Testis (tissue), 2 donors: ENCODE measurements at regions not wholly inside any gene's neighbourhood (a gene's known extent, or its start where the extent isn't known, plus 50 kb on each side); places are given as distances from the start of the nearest gene placed in this dataset.
A peak's percentile ranks its signal among the peaks of the same experiment; 100 is the strongest.

Experiments
- DNase-seq: peaks from one replicate; pipeline ENCODE4 v3.0.0-alpha.2; 2019
- H3K27ac ChIP-seq, 2 donors: fragments of 200-600 bp; sonication (generic); one replicate each; pipeline ENCODE4 v1.5.1; 2019
- H3K27me3 ChIP-seq: fragments of 200-600 bp; sonication (generic); one replicate; pipeline ENCODE4 v1.5.1; 2019
- H3K36me3 ChIP-seq: fragments of 200-600 bp; sonication (generic); one replicate; pipeline ENCODE4 v1.5.1; 2017; ENCODE audit warnings: low read depth; ENCODE audit errors: missing control alignments
- H3K4me1 ChIP-seq: fragments of 200-600 bp; sonication (generic); one replicate; pipeline ENCODE4 v1.5.1; 2019
- H3K4me3 ChIP-seq, 2 donors: fragments of 200-600 bp; sonication (generic); one replicate each; pipeline ENCODE4 v1.5.1; 2017 to 2019
- H3K9me3 ChIP-seq: fragments of 200-600 bp; sonication (generic); one replicate; pipeline ENCODE4 v1.5.1; 2017
- POLR2A ChIP-seq: fragments of 450-650 bp; IDR thresholded peaks from one replicate; pipeline ENCODE4 v1.6.1; 2017; ENCODE audit warnings: antibody characterized with exemption, mild to moderate bottlenecking, moderate library complexity
- WGBS, 2 donors: methylation state at CpG; one replicate each; pipeline ENCODE4 v1.1.5; 2018; 5-methylcytosine and 5-hydroxymethylcytosine counted together
- intact Hi-C: fragments of 100-400 bp; cut with DNase I; formaldehyde crosslinking; loops from one replicate; pipeline ENCODE4 v1.15.1; 2023; ENCODE audit warnings: low total_unique reads
- TF ChIP-seq, protein P1 (sequence below), 3 experiments: fragments of 450-650 bp in 2 of 3; fragments of 200-600 bp in 1 of 3; sonication (generic) in 1 of 3; IDR thresholded peaks; one replicate each; pipeline ENCODE4 v1.5.1; 2016 to 2019; ENCODE audit warnings: antibody characterized with exemption in 3 of 3, mild to moderate bottlenecking in 2 of 3, moderate library complexity in 1 of 3

DNA sequence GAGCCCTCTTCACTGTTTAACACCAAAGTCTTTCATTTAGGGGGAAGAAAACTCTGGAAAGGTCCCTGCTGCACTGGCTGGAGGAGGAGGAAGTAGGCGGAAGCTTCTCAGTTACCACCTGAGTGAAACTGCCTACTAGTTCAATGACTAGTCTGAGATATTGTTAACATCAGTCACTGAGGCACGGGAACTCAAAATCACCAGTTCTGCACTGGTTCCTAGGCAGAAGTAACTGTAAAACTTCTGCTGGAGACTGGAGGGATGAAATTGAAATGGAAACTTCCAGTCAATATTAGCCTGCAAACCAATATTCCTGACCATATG, 178.3 kb downstream of the SNCA start:
- TF ChIP-seq POLR2A = no peak
- TF ChIP-seq, protein P1, sequence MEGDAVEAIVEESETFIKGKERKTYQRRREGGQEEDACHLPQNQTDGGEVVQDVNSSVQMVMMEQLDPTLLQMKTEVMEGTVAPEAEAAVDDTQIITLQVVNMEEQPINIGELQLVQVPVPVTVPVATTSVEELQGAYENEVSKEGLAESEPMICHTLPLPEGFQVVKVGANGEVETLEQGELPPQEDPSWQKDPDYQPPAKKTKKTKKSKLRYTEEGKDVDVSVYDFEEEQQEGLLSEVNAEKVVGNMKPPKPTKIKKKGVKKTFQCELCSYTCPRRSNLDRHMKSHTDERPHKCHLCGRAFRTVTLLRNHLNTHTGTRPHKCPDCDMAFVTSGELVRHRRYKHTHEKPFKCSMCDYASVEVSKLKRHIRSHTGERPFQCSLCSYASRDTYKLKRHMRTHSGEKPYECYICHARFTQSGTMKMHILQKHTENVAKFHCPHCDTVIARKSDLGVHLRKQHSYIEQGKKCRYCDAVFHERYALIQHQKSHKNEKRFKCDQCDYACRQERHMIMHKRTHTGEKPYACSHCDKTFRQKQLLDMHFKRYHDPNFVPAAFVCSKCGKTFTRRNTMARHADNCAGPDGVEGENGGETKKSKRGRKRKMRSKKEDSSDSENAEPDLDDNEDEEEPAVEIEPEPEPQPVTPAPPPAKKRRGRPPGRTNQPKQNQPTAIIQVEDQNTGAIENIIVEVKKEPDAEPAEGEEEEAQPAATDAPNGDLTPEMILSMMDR (IDR thresholded peaks at IDR 0.05) = no peak
- H3K4me1 ChIP-seq = no peaks in the 10 kb centered on the region
- no peak for DNase-seq
- WGBS, 2 donors = 94 to 100% methylated on average over 1 to 2 of the region's 2 CpGs
- H3K9me3 ChIP-seq = no peaks in the 10 kb centered on the region
- H3K4me3 ChIP-seq = no peak overlapping the region
- no peak overlapping the region for H3K27ac ChIP-seq
- intact Hi-C loops = no loop called here
- no peaks in the 10 kb centered on the region for H3K36me3 ChIP-seq
- no peaks in the 10 kb centered on the region for H3K27me3 ChIP-seq

DNA sequence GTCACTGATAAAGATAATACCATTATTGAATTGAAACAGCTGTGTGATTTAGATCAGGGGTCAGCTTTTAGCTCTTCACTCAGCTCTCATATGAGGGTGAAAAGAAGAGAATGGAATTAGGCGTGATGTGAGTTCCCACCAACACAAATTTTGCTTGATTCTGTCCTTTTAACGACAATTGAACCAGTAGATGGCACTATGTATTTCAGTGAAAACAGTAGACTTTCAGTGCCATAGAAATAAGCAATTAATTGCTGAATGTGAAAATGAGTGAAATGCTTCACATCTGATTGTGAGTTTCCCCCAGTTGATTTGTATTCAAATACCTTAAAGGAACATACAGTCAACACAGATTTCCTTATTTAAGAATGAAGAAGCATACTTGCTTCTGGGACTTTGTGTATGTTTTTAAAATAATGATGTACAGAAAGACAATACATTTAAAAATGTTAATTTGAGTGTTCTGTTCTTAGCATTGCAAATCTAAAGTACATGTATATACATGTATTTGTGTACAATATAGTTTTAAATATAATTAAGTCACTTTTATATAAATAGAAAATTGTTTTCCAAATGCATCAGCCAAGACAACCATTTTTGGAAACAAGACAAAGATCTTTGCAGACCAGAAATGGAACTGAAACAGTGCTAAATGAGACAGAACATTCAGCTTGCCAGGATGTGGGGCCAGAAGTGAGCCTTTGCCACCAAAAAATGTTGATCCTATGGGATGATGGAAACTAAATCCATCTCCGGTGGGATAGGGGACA, 178.8 kb downstream of the SNCA start:
- no peaks in the 10 kb centered on the region for H3K36me3 ChIP-seq
- H3K4me1 ChIP-seq = no peaks in the 10 kb centered on the region
- WGBS, 2 donors = 50 to 55% methylated on average over 3 of the region's 3 CpGs
- H3K27ac ChIP-seq = no peak overlapping the region
- DNase-seq = no peak
- no peaks in the 10 kb centered on the region for H3K9me3 ChIP-seq
- TF ChIP-seq, protein P1 (IDR thresholded peaks at IDR 0.05) = peak in 2 of 3 experiments; percentile 4 to 16
- TF ChIP-seq POLR2A = no peak
- H3K4me3 ChIP-seq = no peak overlapping the region
- H3K27me3 ChIP-seq = no peaks in the 10 kb centered on the region
- intact Hi-C loops = no loop called here

DNA sequence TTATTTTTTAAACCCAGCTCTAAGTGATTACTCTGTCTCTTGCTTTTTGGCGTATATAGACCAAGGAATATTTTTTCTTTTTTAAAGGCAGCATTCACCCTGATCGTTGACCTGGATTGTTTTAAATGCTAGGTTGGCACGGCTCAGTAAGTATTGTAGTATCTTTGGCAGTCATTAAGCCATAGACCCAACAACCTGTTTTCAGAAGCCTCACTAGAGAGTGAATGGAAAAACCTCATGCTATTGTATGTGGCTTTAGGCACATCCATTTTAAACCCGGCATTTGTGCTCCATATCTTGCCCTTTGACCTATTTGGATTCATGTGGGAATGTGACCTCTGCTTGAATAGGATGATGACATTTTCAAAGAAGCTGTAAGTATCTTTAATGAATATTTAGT, 183.9 kb downstream of the SNCA start:
- Histone ChIP-seq H3K4me1 (no peaks in the 10 kb centered on the region), H3K36me3 (no peaks in the 10 kb centered on the region), H3K4me3 (no peak overlapping the region), H3K9me3 (no peaks in the 10 kb centered on the region), H3K27me3 (no peaks in the 10 kb centered on the region), H3K27ac (no peak overlapping the region)
- intact Hi-C loops = no loop called here
- WGBS, 2 donors = 69 to 83% methylated on average over 4 of the region's 4 CpGs
- DNase-seq = no peak
- no peak for TF ChIP-seq POLR2A

DNA sequence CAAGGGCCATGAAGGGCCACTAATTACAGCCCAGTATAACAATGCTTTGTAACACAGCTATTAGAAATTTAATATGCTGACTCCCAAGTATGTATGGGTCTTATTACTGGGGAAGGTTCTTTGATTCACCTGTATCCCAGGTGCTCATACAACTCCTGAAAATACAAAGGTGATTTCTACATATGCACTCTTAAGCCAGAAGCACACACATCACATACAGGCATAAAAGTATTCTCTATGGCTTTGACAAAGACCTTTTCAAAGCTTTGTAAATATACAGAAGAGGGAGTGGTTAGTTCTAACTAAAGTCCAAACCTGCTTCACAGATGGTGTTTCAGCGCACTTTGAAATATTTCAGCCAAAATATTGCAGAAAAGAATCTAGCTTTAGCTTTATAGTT, 191.5 kb downstream of the SNCA start:
- H3K27me3 ChIP-seq = no peaks in the 10 kb centered on the region
- H3K4me3 ChIP-seq = no peak overlapping the region
- H3K27ac ChIP-seq = no peak overlapping the region
- TF ChIP-seq, protein P1 (IDR thresholded peaks at IDR 0.05) = no peak
- no peak for TF ChIP-seq POLR2A
- no peaks in the 10 kb centered on the region for H3K4me1 ChIP-seq
- DNase-seq = no peak
- intact Hi-C loops = no loop called here
- WGBS, 2 donors = 96 to 97% methylated on average over 1 of the region's 1 CpG
- H3K36me3 ChIP-seq = no peaks in the 10 kb centered on the region
- H3K9me3 ChIP-seq = no peaks in the 10 kb centered on the region

DNA sequence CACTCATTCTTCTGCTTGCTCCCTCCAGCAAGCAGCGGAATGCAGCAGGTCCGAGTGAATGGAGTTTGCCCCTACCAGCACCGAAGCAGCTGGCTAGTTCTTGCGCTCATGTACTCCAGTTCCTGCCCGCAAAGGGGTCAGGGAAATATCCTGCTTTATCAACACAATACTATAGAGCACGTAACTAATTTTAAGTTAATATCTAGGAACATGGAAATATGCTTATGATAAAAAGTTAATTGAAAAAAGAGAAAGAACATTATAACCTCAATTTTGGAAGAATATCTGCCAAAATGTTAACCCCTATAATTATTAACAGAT, 195.6 kb downstream of the SNCA start:
- intact Hi-C loops = no loop called here
- H3K4me3 ChIP-seq = peak overlapping the region in 1 of 2 donors; percentile 8
- TF ChIP-seq POLR2A = no peak
- TF ChIP-seq, protein P1 (IDR thresholded peaks at IDR 0.05) = no peak
- H3K36me3 ChIP-seq = no peaks in the 10 kb centered on the region
- H3K9me3 ChIP-seq = no peaks in the 10 kb centered on the region
- WGBS, 2 donors = 30 to 42% methylated on average over 4 to 6 of the region's 6 CpGs
- no peak for DNase-seq
- H3K27me3 ChIP-seq = no peaks in the 10 kb centered on the region
- no peaks in the 10 kb centered on the region for H3K4me1 ChIP-seq
- no peak overlapping the region for H3K27ac ChIP-seq
